DMS53 (cell line): ENCODE measurements at regions not wholly inside any gene's neighbourhood (a gene's known extent, or its start where the extent isn't known, plus 50 kb on each side); places are given as distances from the start of the nearest gene placed in this dataset.

Experiments used
- DNase-seq: peaks from one replicate; lab custom pipeline; 2025; lab: John Stamatoyannopoulos, UW

DNA sequence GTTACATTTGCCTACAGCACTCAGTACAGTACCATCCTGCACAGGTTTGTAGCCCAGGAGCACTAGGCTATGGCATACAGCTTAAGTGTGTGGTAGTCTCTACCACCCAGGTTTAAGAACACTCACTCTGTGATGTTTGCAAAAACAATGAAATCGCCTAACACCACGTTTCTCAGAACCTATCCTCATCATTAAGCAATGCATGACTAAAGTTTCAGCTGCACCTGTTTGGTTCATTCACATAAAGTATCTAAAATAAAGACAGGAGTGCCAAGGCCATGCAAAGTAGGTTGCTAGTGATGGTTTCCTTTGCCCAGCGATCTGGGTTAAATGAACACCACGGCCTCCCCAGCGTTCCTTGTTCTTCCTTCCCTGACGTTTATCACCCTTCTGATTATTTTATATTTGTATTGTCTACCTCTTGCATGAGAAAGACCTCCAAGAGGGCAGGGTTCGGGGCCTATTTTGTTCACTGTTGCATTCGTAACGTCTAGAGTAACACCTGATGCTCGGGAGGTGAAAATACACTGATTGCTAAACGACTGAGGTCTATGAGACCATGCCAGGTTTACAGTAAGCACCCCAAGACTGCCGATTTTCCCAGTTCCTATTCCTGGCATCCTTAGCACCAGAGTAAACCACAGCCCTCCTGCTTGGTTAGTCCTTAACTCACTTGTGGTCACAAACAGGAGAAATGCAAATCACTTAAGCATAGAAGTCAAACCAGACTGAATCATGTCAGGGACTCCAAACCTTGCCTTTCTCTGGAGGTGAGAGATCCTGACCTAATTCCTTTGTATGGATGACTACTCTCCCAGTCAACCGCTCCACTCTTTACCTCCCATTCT, 204.1 kb upstream of the NFE2L3 start:
- no peak for DNase-seq

DNA sequence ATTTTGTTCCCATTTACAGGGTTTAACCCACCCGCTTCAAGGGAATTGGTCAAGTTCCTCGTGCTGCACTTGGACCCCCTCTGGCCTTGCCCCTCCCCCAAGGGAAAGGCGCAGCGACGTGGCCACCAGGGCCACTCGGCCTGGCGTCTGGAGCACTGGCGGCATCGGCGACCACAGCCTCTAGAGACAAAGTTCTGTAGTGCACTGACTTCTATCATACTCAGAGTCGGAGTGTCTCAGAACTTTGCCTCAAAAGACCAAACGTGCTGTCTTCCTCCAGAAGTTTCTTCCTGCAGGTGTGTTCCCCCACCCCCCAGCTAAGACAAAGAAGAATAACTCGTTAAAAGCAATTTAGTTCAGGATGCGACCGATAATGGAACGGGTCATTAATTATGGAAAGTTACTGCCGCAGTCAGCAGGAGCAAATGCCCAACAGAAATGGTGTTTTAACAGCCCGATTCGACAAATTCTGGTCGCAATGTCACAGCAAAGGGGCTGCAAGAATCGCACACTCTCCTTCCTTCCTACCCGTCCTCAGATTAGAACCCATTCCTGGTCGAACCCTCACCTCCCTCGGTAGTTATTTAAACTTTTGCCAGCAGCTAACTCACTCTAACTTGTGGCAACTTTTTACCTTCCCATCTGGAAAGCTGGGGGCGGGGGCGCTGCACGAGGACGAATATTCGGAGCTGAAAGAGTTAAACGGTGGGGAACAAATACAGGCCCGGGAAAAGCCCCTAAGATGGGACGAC, 202.1 kb upstream of the NFE2L3 start:
- peak; percentile 36 for DNase-seq

DNA sequence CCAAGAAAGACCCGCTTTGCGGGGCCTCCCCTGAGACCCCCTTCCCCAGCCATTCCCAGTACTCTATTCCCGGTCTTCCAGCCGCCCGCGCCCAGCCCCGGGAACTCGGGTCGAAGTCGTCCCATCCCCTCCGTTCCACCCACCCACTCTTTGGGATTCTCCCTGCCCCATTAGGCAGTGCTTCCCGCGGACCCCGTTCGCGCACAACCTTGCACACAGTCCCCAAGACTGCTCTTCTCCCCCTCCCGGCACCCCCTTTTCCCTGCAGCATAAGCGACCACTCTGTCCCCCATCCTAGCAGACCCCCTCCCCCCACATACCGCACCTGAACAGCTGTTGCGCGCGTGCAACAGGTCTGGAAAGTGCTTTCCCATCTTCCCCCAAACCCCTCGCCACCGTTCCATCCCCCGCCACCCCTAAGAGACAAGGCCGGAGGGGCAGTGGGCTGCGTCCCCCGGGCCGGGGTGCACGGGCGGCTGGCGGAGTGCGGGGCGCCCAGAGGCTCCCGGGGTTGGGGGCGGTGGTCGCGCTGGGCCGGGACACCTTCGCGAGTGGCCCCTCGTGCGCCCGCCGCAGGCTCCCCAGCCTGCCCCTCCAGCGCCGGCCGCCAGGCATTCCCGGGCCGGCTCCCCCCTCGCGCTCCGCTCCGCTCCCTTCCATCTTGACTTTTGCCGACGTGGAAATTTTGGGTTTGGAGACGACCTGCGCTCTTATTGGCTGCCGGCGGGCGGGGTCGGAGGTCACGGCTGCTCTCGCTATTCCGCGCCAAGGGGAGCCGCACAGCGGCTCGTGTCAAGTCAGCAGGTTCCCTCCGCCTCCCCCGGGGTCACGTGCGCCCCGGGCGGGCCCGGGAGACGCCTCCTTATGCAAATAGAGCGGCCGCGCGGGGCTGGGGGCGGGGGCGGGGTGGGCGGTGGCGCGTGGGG, 201.2 kb upstream of the NFE2L3 start:
- peak; percentile 99 for DNase-seq

DNA sequence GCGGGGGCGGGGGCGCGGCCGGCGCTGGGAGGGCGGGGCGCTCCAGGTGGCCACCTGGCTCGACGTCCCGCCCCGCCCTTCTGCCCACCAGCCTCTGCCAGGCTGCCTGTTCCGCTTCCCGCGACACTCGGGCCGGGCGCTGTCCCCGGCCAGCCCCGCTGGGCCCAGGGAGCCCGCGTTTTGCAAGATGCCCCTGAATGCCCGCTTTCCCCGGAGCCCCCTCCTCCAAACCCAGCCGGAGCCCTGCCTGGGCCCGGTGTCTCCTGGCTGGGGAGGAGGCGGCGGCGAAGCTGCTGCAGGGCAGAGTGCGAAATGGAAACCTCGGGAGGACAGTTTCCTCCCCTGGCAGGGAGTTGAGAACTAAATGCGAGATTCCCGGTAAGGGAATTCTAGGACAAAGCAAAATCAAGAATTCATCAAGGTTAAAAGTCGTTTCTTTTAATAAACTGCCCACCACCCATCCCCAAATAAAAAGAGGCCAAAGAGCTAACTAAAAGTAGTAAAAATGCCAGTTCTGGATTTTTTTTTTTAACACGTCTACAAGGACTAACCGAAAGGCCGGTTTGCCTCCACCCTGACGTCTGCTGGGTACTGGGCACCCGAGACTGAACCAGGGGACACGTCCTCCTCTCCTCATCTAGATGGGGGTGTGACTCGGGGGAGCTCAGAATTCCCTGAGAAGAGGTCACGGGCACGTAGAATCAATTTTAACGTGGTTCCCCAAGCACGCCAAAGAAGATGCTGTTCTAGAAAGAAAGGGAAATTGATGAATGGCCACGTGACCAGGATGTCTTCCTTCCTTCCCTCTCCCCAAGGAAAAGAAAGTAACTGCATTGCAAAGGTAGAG, 200.4 kb upstream of the NFE2L3 start:
- peak; percentile 88 for DNase-seq

DNA sequence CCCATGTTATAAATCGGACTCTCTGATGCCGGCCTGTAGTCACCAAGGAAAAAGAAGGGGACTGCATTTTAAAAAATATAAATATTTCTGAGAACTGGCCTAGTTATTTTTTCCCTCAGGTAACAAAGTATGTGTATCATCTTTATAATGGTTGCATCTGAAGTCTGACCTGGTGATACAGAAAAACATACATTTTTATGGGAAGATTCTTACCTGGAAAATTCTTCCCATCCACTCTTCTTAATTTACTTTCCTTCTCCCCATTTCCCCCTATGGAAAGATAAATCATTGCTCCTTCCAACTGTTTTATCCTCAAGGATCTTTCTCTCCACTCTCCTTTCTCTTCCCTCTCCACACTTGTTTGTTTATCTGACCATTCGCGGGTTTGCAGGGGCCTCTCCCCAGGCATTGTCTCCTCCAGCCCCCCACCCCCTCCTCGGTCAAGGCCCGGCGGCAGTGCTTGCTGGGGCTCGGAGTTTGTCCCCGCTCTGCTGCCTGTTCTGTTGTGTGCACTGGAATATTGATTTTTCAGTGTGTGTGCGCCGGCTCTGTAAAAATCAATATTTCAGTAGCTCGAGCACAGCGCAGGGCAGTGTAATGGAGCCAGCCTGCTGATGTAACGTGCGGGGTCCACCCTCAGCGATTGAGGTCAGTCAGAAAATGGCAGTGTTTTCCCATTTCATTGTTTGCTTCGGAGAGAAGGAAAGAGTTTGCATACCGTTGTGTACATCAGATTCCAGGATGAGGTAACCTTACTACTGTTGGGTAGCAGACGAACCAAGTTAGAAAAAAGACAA, 199.5 kb upstream of the NFE2L3 start:
- peak; percentile 78 for DNase-seq

DNA sequence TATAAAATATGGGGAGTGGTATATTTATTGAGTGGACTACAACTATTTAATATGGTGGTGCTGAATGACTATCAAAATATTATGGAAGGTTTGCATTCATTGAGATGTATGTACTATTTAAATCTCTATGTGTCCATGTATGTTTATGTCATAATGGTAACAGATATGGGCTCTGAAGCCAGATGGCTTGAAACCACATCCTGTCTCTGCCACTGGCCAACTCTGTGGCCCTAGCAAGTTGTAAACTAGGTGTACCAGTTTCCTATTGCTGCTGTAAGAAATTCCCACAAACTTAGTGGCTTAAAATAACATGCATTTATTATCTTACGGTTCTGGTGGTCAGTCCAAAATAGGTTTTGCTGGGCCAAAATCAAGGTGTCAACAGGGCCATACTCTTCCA, 198.1 kb upstream of the NFE2L3 start:
- DNase-seq = peak; percentile 62

DNA sequence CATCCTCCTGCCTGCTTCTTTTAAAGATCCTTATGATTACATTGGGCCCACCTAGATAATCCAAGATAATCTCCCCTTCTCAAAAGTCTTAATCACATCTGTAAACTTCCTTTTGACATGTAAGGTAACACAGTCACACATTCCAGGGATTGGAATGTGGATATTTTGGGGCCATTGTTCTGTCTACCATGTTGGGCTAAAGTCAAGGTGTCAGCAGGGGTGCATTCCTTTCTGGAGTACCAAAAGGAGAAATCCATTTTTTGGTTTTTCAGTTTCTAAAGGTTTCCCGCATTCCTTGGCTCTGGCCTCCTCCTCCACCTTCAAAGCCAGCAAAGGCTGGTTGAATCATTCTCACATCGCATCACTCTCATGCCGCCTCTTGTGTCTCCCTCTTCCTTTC, 197.6 kb upstream of the NFE2L3 start:
- no peak for DNase-seq

DNA sequence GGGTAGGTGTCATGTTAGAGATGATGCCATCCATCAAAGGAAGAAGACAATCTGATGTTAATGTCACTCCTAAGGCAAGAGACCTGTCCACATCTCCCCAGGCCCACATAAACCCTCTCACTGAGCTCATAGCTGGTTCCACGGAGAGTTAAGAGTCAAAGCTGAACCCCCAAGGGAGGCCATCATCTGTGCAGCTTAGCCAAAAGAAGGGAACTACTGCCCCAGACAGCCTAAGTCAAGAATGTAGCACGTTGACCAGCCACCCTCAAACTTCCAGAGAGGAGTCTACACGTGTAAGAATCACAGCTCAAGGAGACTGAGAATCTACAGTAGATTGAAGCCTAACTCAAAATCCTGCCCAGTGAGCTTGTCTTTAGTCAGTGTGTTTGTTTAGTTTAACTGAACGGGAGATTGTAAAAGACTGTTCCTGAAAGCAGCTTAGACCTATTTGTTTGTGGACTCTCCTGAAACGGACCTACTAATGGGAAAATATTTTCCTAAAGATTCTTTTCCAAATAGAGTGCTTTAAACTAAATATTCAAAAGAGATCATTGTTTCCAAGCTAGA, 192.7 kb upstream of the NFE2L3 start:
- DNase-seq = peak; percentile 23

DNA sequence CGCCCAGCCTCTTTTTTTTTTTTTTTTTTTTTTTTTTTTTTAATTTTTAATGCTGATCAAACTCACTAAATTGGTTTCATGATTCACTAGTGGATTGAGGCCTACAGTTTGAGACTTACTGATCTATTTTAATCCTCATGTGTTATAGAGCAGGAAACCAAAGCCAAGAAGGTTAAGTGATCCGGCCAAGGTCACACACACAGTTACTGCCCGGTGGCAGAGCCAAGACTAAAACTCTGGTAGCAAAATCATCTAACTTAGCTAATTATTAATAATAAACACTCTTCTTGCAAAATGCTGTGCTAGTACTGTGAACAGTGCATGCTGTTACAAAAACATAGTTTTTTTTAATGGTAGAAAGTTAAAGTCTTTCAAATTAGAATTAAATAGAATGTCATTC, 188.3 kb upstream of the NFE2L3 start:
- no peak for DNase-seq

DNA sequence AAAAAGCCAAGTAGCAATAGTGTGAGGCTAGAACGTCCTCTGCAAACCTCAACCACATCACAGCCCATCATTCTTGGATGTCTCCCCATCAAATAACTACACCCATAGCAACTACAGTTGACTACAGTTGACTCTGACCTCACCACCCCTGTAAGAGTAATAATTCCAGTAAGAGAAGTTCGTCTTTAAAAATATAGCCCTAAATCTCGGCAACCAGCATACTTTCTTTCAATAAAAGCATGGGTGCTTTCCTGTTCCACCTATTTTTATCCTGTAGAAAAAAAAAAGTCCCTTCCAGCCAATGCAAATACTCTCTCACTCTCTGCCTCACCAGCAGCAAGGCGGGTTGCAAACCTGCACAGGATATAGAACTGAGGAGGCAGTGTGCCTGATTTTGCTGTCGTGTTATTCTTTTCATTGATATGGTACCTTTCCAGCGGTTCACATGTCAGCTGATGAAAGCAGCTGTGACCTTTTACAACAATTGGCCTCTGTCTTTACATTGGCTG, 187.5 kb upstream of the NFE2L3 start:
- no peak for DNase-seq

DNA sequence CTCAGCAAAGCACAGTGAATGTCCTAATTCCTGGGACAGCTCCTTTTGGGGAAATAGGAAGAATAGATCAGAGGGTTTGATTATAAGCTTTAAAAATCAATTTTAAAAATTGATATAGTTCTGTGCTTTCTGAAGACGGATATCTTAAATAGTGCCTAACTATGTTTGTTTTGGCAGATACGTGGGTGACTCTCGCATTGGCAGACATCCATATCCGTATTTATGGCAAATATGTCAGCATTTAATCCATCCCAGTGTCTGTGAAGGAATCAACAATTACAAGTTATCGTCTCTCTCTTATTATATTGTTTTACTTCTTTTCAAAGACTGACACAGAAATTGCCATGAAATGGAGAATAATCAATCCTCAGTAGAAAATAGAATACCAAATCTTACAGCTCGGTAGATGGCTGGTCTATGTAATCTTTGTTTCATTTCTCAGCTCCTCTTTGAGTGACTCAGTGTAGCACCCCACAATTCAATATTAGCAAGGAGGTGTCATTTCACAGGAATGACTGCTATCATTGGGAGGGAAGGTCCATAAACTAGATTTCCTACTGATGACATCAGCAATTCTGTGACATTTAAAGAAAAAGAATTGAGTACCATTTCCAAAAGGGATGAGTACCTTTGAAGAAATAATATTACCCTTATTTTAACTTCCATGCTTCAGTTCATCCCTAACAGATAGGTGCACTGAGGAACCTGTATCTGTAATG, 186.4 kb upstream of the NFE2L3 start:
- DNase-seq = no peak

DNA sequence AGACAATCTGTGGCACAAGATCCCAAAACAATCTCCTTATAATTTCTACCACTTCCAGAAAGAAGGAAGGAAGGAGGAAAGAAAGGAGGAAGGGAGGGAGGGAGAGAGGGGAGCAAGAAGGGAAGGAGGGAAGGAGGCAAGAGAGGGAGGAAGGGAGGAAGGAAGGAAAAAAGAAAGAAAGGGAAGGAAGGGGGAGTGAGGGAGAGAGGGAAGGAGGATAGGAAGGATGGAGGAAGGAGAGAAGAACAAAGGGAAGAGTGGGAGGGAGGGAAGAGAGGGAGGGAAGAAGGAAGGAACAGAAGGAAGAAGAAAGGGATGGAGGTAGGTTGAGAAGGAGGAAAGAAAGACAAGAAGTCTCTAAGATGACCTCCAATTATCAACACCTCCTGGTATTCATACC, 185.5 kb upstream of the NFE2L3 start:
- DNase-seq = no peak

DNA sequence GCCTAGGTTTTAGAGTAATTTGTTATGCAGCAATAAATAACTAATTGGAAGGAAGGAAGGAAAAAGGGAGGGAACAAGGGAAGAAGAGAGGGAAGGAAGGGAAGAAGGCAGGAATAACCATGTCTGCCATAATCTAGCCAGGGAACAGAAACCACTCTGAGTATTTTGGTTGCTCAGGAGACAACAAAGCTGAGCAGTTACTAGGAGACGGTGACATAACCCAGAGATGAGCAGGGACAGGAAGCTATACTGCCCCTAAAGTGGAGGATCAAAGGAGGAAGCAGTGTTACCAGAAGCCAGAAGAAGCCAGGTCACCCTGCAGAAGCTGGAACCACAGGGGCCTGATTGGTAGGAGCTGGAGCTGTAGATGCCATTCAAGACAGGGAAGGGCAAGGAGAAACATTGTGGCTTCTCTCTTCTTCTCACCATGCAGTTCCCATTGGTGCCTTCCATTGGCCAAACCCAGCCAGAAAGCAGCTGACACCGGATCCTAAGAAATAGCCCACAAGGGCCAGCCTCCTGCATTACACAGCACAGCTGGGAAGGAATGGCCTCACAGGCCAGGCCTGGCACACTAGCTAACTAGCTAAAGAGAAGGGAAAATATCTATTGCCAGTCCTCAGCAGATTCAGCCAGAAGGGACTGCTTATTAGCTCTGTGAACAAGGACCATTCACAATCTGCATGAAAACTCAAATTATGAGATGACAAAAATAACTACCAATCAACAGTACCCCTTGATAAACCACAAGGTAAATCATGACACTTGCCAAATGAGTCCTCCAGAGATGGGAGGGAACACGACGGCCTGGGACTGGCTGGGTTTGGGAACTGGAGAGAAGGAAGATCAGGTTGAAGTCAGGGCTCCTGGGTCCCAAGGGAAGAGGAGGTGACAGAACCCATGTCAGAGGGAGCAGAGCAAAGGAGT, 184.5 kb upstream of the NFE2L3 start:
- DNase-seq = peak; percentile 93

DNA sequence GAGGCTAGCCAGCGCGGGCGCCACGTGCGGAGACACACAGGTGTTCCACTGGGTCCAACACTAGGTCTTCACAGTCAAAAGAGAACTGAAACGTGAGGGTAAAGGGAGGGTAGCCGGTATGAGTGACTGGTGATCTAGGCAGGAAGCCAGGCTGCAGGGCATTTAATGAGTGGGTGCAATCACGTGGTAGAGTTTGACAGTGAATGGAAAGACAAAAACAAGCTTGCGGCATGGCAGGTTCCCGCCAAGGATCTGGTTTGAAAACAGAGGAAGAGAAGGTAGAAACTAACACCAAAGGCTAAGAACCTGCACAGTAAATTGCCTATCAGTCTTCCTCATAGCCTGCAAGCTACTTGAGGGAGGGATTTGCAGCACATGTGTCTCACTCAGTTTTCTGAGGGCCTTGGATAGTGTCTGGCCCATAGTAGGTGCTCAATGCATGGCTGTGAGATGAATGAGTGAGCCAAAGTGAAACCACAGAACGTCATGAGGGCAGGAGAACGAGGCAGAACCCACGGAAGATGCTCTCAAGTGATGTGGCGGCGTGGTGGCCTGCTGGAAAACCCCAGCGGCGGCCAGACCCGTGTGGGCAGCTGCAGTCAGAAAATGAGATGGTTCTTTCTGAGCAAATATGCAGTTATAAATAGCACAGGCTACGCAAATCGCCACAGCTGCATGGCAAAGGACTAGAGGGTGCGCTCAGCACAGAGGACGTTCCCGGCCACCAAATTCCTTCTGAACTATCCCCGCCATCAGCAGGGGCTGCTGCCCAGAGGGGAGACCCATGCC, 183.6 kb upstream of the NFE2L3 start:
- peak; percentile 76 for DNase-seq

DNA sequence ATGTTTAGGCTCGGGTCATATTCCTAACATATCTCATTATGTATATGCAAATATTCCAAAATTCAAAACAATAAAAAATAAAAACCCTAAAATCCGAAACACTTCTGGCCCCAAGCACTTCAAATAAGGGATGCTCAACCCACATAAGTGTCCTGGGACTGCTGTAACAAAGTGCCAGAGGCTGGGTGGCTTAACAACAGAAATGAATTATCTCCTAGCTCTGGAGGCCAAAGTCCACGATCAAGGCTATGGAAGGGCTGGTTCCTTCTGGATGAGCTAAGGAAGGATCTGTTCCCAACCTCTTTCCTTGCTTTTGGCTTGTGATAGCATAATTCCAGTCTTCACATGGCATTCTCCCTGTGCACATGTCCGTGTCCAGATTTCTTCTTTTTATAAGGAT, 181.6 kb upstream of the NFE2L3 start:
- DNase-seq = no peak

DNA sequence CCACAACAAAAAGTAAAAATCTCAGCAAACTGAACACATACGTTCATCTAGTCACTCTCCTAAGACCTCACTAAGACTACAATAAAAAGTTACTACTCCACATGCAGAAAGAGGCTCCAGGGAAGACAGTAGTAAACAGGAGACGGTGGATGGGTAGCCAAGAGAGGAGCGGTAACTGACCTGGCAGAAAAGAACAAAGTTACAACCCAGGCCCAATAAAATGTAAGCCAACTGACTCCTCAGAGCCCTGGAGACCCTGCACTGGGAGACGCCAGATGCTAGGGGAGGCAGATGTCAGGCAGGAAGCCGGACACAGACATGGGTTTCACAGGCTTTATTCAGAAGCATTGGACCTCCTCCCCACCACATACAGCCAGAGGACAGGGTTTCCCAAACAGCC, 181.1 kb upstream of the NFE2L3 start:
- DNase-seq = no peak

DNA sequence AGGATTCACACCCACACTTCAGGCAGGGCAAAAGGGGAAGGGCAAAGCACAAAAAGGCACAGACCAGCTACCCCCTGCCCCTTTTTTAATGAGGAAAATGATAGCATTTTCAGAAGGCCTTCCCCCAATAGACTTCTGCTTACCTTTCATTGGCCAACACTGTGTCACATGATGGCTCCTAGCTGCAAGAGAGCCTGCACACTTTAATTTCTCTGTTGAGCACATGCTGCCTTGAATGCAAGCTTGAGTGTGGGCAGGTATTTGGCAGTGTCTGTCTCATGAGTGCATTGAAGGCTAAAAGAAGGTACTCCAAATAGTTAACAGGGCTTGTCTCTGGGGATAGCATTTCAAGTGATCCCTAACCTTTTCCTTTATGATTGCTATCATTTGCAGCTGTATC, 175.4 kb upstream of the NFE2L3 start:
- peak; percentile 23 for DNase-seq
